ENCODE measurements at regions not wholly inside any gene's neighbourhood (a gene's known extent, or its start where the extent isn't known, plus 50 kb on each side); places are given as distances from the start of the nearest gene placed in this dataset.

GRCh38 chr5:164009621-164010020, 504.2 kb downstream of the MAT2B start:
- Histone ChIP-seq H3K27ac (ENCODE audit: insufficient read depth, low read length, poor library complexity, severe bottlenecking) (no peak overlapping the region), H3K27me3 (replicated peaks; ENCODE audit: control insufficient read depth, insufficient read depth, low read length, poor library complexity, severe bottlenecking) (no peaks in the 10 kb centered on the region), H3K36me3 (ENCODE audit: control insufficient read depth, insufficient read depth, low read length) (no peaks in the 10 kb centered on the region), H3K4me3 (ENCODE audit: insufficient read depth, low read depth, low read length, poor library complexity, severe bottlenecking) (no peak overlapping the region), H3K4me1 (ENCODE audit: control insufficient read depth, insufficient read depth, low read length, poor library complexity, severe bottlenecking) (no peaks in the 10 kb centered on the region), H3K9me3 (ENCODE audit: control insufficient read depth, low read length) (no peaks in the 10 kb centered on the region)
- no peak for DNase-seq

DNA sequence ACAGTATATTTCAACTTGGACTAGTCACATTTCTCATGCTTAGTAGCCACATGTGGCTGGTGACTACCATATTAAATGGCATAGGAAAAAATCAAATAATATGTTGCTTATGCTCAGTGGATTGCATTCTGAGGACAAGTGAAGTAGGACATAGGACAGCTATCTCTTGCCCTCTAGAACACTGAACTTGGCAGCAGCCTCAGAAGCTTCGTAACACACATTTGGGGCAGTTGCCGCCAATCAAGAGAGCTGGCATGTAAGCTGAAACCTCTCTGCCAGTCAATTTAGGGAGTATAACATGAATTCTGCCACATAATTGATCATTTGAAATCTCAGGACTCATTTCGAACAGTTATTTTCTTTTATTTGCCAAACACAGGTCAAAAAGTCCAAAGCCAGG, 505.5 kb downstream of the MAT2B start:
- no peaks in the 10 kb centered on the region for H3K4me1 ChIP-seq (ENCODE audit: control insufficient read depth, insufficient read depth, low read length, poor library complexity, severe bottlenecking)
- no peaks in the 10 kb centered on the region for H3K9me3 ChIP-seq (ENCODE audit: control insufficient read depth, low read length)
- H3K27ac ChIP-seq (ENCODE audit: insufficient read depth, low read length, poor library complexity, severe bottlenecking) = no peak overlapping the region
- H3K36me3 ChIP-seq (ENCODE audit: control insufficient read depth, insufficient read depth, low read length) = no peaks in the 10 kb centered on the region
- no peaks in the 10 kb centered on the region for H3K27me3 ChIP-seq (replicated peaks; ENCODE audit: control insufficient read depth, insufficient read depth, low read length, poor library complexity, severe bottlenecking)
- H3K4me3 ChIP-seq (ENCODE audit: insufficient read depth, low read depth, low read length, poor library complexity, severe bottlenecking) = no peak overlapping the region
- DNase-seq = no peak

DNA sequence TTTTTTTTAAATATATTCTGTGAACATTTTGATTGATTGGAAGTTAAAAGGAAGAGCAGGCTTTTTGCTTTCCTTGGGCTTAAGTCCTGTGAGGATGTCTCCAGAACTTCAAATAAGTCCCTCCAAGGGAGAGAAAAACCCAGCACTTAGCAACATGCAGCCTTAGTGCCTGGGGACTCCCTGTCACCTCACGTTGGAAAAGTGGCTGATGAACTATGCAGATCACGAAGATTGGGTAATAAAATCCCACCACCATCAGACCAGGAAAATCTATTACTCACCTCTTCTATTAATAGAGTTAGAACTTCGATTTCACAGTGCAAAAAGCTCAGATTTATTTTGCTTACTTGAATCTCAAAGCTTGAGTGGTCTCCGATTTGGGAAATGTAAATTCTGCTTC, 507.0 kb downstream of the MAT2B start:
- Histone ChIP-seq H3K27ac (ENCODE audit: insufficient read depth, low read length, poor library complexity, severe bottlenecking) (no peak overlapping the region), H3K27me3 (replicated peaks; ENCODE audit: control insufficient read depth, insufficient read depth, low read length, poor library complexity, severe bottlenecking) (no peaks in the 10 kb centered on the region), H3K4me3 (ENCODE audit: insufficient read depth, low read depth, low read length, poor library complexity, severe bottlenecking) (no peak overlapping the region), H3K36me3 (ENCODE audit: control insufficient read depth, insufficient read depth, low read length) (no peaks in the 10 kb centered on the region), H3K9me3 (ENCODE audit: control insufficient read depth, low read length) (no peaks in the 10 kb centered on the region), H3K4me1 (ENCODE audit: control insufficient read depth, insufficient read depth, low read length, poor library complexity, severe bottlenecking) (no peaks in the 10 kb centered on the region)
- DNase-seq = no peak

DNA sequence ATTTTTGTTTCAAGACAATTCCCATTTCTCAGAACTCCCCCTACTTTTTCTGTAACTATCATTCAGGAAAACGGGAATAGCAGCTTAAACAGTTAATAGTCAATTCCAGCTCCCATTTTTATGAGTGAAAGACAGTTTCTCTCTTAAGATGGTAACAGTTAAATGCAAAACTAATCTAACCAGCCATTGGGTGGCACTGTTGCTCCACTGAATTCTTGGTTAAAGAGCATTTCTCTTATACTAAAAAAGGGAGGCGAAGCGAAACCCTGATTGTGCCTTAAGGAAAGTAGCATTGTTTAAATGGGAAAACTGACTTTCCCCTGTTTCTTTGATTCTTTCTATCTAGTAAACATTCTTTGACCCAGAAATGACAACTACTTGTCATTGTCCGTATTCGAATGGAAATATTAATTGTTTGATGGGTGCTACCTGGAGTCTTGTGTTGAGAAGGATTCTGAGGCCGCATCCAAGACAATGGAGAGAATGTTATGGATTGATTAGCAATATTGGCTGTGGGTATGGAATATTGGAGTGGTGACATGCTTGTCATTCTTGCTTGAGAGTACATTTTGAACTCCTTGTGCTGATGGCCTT, 507.8 kb downstream of the MAT2B start:
- H3K27me3 ChIP-seq (replicated peaks; ENCODE audit: control insufficient read depth, insufficient read depth, low read length, poor library complexity, severe bottlenecking) = no peaks in the 10 kb centered on the region
- H3K36me3 ChIP-seq (ENCODE audit: control insufficient read depth, insufficient read depth, low read length) = no peaks in the 10 kb centered on the region
- no peaks in the 10 kb centered on the region for H3K9me3 ChIP-seq (ENCODE audit: control insufficient read depth, low read length)
- DNase-seq = peak in 1 of 3 donors; percentile 8
- no peak overlapping the region for H3K4me3 ChIP-seq (ENCODE audit: insufficient read depth, low read depth, low read length, poor library complexity, severe bottlenecking)
- H3K27ac ChIP-seq (ENCODE audit: insufficient read depth, low read length, poor library complexity, severe bottlenecking) = no peak overlapping the region
- H3K4me1 ChIP-seq (ENCODE audit: control insufficient read depth, insufficient read depth, low read length, poor library complexity, severe bottlenecking) = no peaks in the 10 kb centered on the region

- no peak for DNase-seq
- no peak overlapping the region for H3K4me3 ChIP-seq (ENCODE audit: insufficient read depth, low read depth, low read length, poor library complexity, severe bottlenecking)
Observed at GRCh38 chr5:164020116-164020515, 514.7 kb downstream of the MAT2B start.

DNA sequence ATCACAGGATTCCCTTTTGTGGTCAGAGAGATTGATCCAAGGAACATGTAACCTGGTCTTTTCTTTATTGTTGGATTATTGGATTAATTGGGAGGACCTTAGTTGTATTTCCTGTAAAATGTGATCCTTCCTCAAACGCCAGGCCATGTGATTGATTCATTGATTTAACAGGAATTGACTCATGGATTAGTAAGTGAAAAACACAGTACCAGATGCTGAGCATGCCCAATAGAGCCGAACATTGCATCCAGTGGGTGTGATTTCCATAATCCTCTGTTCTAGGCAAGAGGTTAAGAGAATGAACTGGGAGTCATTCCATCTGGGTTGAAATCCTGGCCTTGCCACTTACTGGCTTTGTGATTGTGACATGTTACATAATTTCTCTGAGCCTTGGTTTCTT, 522.3 kb downstream of the MAT2B start:
- H3K27ac ChIP-seq (ENCODE audit: insufficient read depth, low read length, poor library complexity, severe bottlenecking) = no peak overlapping the region
- H3K36me3 ChIP-seq (ENCODE audit: control insufficient read depth, insufficient read depth, low read length) = no peaks in the 10 kb centered on the region
- no peak overlapping the region for H3K4me3 ChIP-seq (ENCODE audit: insufficient read depth, low read depth, low read length, poor library complexity, severe bottlenecking)
- no peaks in the 10 kb centered on the region for H3K27me3 ChIP-seq (replicated peaks; ENCODE audit: control insufficient read depth, insufficient read depth, low read length, poor library complexity, severe bottlenecking)
- H3K4me1 ChIP-seq (ENCODE audit: control insufficient read depth, insufficient read depth, low read length, poor library complexity, severe bottlenecking) = no peaks in the 10 kb centered on the region
- H3K9me3 ChIP-seq (ENCODE audit: control insufficient read depth, low read length) = no peaks in the 10 kb centered on the region
- no peak for DNase-seq

More at GRCh38 chr5:164020116-164020515, 514.7 kb downstream of the MAT2B start:
- no peak overlapping the region for H3K27ac ChIP-seq (ENCODE audit: insufficient read depth, low read length, poor library complexity, severe bottlenecking)
- H3K4me1 ChIP-seq (ENCODE audit: control insufficient read depth, insufficient read depth, low read length, poor library complexity, severe bottlenecking) = no peaks in the 10 kb centered on the region
- H3K9me3 ChIP-seq (ENCODE audit: control insufficient read depth, low read length) = no peaks in the 10 kb centered on the region
- H3K27me3 ChIP-seq (replicated peaks; ENCODE audit: control insufficient read depth, insufficient read depth, low read length, poor library complexity, severe bottlenecking) = no peaks in the 10 kb centered on the region
- H3K36me3 ChIP-seq (ENCODE audit: control insufficient read depth, insufficient read depth, low read length) = no peaks in the 10 kb centered on the region

DNA sequence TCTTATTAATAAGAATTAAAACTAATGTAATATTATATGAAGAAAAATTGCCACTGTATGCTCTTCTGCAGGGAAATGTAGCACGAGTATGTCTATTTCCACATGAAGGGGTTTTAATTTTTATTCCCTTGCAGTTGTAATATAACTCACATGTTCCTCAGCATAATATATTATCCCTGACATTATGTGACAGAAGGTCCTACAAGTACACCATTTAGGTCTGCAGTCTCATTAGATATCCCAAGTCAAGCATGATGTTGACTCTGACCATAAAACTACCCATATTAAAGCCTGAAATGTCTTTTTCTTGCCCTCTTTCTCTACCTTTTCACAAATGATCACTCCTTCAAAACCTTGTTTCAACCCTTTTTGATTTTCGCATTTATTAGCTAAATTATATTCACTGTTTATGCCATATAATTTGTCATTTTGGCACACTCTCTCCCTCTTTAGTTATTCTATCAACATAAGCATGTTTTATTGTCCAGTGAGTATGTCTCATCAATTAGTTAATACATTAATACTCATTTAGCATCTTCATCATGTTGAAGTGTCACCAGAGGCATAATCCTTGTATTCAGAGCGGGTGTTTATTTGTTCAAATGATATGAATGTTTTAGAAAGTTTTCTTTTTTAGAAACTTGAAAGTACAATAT, 532.8 kb downstream of the MAT2B start:
- no peak overlapping the region for H3K27ac ChIP-seq (ENCODE audit: insufficient read depth, low read length, poor library complexity, severe bottlenecking)
- DNase-seq = no peak
- no peaks in the 10 kb centered on the region for H3K36me3 ChIP-seq (ENCODE audit: control insufficient read depth, insufficient read depth, low read length)
- no peaks in the 10 kb centered on the region for H3K4me1 ChIP-seq (ENCODE audit: control insufficient read depth, insufficient read depth, low read length, poor library complexity, severe bottlenecking)
- H3K27me3 ChIP-seq (replicated peaks; ENCODE audit: control insufficient read depth, insufficient read depth, low read length, poor library complexity, severe bottlenecking) = no peaks in the 10 kb centered on the region
- no peaks in the 10 kb centered on the region for H3K9me3 ChIP-seq (ENCODE audit: control insufficient read depth, low read length)
- no peak overlapping the region for H3K4me3 ChIP-seq (ENCODE audit: insufficient read depth, low read depth, low read length, poor library complexity, severe bottlenecking)

DNA sequence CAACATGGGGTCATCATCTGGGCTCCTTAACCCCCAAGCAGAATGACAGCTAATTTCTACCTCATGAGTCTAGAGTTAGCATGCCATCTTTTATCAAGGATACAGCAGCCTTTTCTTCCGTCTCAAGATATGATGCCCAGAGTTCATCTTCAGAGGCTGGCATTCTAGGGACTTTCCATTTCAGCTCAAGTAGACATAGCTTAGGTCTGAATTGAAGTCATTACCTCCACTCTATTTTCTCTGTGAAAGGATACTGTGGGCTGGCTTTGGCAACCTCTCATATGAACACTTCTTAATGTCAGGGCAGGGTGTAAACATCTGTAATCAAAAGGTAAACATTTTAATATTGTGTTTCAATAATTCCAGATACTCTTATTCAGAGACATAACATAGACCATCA, 535.7 kb downstream of the MAT2B start:
- no peak overlapping the region for H3K4me3 ChIP-seq (ENCODE audit: insufficient read depth, low read depth, low read length, poor library complexity, severe bottlenecking)

GRCh38 chr5:164048359-164048926, 543.0 kb downstream of the MAT2B start:
- H3K36me3 ChIP-seq (ENCODE audit: control insufficient read depth, insufficient read depth, low read length) = no peaks in the 10 kb centered on the region
- no peak overlapping the region for H3K4me3 ChIP-seq (ENCODE audit: insufficient read depth, low read depth, low read length, poor library complexity, severe bottlenecking)
- no peak for DNase-seq
- no peaks in the 10 kb centered on the region for H3K9me3 ChIP-seq (ENCODE audit: control insufficient read depth, low read length)
- no peaks in the 10 kb centered on the region for H3K4me1 ChIP-seq (ENCODE audit: control insufficient read depth, insufficient read depth, low read length, poor library complexity, severe bottlenecking)
- no peak overlapping the region for H3K27ac ChIP-seq (ENCODE audit: insufficient read depth, low read length, poor library complexity, severe bottlenecking)
- no peaks in the 10 kb centered on the region for H3K27me3 ChIP-seq (replicated peaks; ENCODE audit: control insufficient read depth, insufficient read depth, low read length, poor library complexity, severe bottlenecking)

More for the DNA sequence above, 535.7 kb downstream of the MAT2B start:
- H3K27ac ChIP-seq (ENCODE audit: insufficient read depth, low read length, poor library complexity, severe bottlenecking) = no peak overlapping the region
- H3K36me3 ChIP-seq (ENCODE audit: control insufficient read depth, insufficient read depth, low read length) = no peaks in the 10 kb centered on the region
- no peaks in the 10 kb centered on the region for H3K27me3 ChIP-seq (replicated peaks; ENCODE audit: control insufficient read depth, insufficient read depth, low read length, poor library complexity, severe bottlenecking)
- no peaks in the 10 kb centered on the region for H3K9me3 ChIP-seq (ENCODE audit: control insufficient read depth, low read length)
- no peak for DNase-seq
- H3K4me1 ChIP-seq (ENCODE audit: control insufficient read depth, insufficient read depth, low read length, poor library complexity, severe bottlenecking) = no peaks in the 10 kb centered on the region

DNA sequence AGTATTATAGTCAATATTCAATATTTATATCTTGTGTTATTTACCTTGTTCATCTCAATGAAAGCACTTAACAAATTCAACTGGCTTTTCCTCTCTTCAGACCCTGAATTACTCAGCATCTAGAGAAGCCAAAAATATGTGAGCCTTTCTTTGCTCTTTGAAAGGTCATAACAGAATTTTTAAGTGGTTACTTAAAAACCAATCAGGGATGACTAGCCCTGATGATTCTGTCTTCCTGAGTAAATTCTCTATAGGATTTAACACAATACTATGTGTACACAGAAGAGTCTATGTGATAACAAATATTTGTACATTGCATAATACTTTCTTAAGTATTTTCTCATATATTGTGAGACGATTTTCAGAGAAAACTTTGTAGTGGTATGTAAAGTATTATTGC, 546.3 kb downstream of the MAT2B start:
- no peaks in the 10 kb centered on the region for H3K27me3 ChIP-seq (replicated peaks; ENCODE audit: control insufficient read depth, insufficient read depth, low read length, poor library complexity, severe bottlenecking)
- no peak overlapping the region for H3K4me3 ChIP-seq (ENCODE audit: insufficient read depth, low read depth, low read length, poor library complexity, severe bottlenecking)
- no peak for DNase-seq
- no peaks in the 10 kb centered on the region for H3K36me3 ChIP-seq (ENCODE audit: control insufficient read depth, insufficient read depth, low read length)
- H3K9me3 ChIP-seq (ENCODE audit: control insufficient read depth, low read length) = no peaks in the 10 kb centered on the region
- H3K4me1 ChIP-seq (ENCODE audit: control insufficient read depth, insufficient read depth, low read length, poor library complexity, severe bottlenecking) = no peaks in the 10 kb centered on the region
- no peak overlapping the region for H3K27ac ChIP-seq (ENCODE audit: insufficient read depth, low read length, poor library complexity, severe bottlenecking)

All from effector memory CD4-positive, alpha-beta T cell (primary cell).